HG03354 (cell line): ENCODE measurements at regions not wholly inside any gene's neighbourhood (a gene's known extent, or its start where the extent isn't known, plus 50 kb on each side); places are given as distances from the start of the nearest gene placed in this dataset.

Experiments
- ATAC-seq: cut with Tn5 transposase; IDR thresholded peaks from one replicate; pipeline ENCODE4 v1.9.1; 2021; ENCODE audit warnings: mild to moderate bottlenecking; ENCODE audit not compliant: unreplicated experiment, poor library complexity, severe bottlenecking

DNA sequence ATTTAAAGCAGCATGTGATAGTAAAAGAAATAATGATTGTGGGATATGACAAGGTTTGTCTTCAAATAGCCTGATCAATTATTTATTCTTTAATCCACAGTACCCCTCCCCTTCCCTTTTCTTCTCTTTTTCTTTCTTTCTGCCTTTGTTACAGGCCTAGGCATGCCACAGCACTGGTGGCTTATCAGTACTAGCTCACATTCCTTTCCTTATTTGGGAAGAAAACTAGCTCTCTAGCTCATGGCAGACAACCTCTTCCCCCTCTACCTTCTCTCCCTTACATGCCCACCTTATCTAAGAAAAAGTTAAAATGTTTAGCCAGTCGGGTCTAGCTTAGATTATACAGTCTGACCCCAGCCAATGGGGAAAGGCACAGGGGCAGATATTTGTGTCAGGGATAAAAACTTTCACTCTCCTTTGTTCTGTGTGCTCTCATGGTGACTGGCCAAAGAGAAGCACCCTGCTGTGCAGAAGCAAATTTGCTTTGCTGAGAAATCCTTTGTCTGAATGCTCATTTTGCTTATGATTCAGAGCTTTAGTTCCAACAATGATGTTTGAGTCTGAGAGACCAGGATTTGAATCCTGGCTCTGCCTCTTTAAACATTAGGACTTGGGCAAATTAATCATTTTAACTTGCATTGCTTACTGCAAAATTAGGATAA lies 75.8 kb upstream of the CDH12 start:
- no peak for ATAC-seq

DNA sequence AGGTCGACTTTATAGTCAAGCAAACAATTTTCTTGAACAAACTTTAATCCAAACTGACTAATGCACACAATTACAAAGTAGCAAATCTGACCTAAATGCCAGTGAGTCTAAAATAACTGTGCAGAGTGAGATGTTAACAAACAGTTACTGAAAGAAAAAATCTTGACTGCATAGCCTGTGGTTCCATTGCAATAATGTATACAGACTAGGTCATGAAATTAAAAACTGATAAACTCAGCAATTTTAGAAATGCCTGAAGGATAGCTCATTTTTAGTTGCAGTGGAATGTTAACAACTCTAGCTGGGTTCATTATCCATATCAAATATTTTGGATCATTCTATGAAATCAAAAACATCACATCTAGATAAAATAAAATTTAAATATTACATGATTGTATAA lies 73.4 kb upstream of the CDH12 start:
- ATAC-seq = no peak

DNA sequence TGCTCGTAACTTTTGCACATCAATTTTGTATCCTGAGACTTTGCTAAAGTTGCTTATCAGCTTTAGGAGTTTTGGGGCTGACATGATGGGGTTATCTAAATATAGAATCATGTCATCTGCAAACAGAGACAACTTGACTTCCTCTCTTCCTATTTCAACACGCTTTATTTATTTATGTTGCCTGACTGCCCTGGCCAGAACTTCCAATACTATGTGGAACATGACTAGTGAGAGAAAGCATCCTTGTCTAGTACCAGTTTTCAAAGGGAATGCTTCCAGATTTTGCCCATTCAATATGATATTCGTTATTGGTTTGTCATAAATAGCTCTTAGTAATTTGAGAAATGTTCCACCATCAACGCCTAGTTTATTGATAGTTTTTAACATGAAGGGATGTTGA lies 65.4 kb upstream of the CDH12 start:
- no peak for ATAC-seq

DNA sequence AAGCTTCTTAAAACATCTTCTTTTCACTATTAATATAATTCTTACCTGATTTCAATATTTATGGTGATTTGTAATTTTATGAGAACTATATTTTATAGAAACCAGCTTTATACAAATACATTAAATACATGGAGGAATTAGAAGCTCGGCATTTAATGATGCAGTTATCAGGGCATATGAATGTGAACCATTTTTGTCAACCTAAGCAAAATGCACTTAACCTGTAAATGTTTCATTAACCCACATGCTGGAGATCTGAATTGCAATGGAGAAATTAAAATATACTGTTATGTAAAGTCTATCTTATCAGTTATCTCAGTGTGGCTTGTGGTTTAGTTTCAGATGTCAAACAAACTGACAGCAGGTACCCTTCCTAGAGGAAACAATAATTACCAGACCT lies 63.2 kb upstream of the CDH12 start:
- ATAC-seq = no peak

DNA sequence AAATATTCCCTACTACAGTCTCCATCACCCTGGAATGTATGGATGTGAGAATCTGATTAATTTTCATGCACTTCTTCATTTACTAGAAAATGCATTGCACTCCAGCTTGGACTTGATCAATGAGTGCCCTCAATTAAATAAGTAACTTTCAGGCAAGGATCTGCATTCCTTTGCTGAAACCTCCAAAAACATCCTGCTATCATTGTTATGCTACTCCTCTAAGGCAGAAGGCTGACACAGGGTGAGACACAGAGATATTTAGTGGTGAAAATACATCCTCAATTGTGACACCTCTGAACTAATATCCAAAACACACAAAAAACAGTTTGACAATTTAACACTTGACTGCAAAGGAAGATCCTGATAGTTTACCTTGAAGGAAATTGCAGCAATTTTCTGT lies 57.9 kb upstream of the CDH12 start:
- no peak for ATAC-seq

DNA sequence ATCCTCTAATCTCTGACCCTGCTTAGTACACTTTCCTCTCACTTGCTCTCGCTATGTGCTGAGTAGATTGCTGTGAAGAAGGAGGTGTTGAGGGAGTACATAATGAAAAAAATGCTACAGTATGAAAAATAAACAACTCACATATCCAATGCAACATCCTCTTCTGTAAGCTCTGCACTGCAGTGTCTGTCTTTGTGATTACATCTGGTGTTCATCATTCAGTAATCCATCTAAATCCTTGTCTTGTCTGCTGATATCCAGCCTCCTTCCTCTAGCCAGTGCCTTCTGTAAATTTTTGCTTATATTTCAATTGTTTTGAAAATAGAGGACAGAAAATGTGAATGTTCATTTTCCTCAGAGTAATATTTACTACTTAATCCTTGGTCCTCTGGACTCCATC lies 57.4 kb upstream of the CDH12 start:
- ATAC-seq = no peak

DNA sequence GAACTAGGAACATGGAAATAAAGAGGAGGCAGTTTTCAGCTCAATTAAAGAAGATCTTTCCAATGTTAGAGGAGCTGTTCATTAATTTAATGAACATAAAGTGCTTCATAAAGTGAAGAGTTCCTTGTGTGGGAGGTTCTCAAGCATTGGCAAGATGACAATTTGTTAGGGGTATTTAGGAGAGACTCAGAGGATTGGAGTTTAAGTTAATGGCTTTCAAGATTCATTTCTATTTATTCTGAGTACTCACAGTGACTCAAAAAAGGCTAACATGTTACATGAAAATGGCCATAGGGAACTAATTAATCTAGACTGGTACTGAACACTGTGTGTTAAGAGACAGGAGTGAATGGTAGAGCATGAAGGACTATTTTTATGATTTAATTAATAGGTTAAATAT lies 55.4 kb upstream of the CDH12 start:
- no peak for ATAC-seq

DNA sequence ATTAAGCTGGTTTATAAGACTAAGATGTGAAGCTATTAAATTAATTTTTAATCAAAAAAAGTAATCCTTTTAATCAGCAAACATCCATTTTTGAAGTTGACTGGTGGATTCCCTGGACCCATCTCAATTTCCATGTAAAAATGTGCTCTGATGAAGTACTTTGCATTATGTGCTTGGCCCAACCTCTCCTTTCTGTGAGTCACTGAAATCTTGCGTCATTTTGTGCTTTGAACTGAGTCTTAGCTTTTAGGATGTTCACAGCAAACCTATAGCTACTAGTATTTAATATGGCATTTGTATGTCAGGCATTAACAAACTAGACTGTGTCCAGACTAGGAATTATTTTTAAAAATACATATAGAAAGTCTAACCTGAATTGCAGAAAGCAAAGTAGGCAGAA lies 55.0 kb upstream of the CDH12 start:
- no peak for ATAC-seq
